Endothelial cell of umbilical vein (primary cell): ENCODE measurements at regions not wholly inside any gene's neighbourhood (a gene's known extent, or its start where the extent isn't known, plus 50 kb on each side); places are given as distances from the start of the nearest gene placed in this dataset.

ENCODE experiments used
- BruUV-seq: library from RNA; stranded (reverse); fragments of 400-500 nt; replicated peaks from 2 replicates; lab custom pipeline; 2021; lab: Mats Ljungman, UMichigan
- CTCF ChIA-PET: fragments of 300-600, 350-600 bp; sonication (Branson Sonifier 250); formaldehyde crosslinking; loops from one replicate; lab custom pipeline; 2021; ENCODE audit warnings: antibody characterized with exemption, inconsistent platforms; lab: Charles Lee
- POLR2A ChIA-PET: fragments of 300-600, 350-600 bp; sonication (Branson Sonifier 250); formaldehyde crosslinking; loops from one replicate; lab custom pipeline; 2021; ENCODE audit warnings: antibody characterized with exemption, inconsistent platforms; lab: Charles Lee
- DNase-seq: peaks from one replicate; pipeline ENCODE4 v3.0.0-alpha.2; 2011; ENCODE audit warnings: low read depth, low spot score
- FAIRE-seq: peaks from 2 replicates; lab custom pipeline; 2011; peaks lifted over from hg19 to GRCh38; lab: Jason Lieb, UNC
- H2AFZ ChIP-seq: 2 replicates; pipeline ENCODE4 v1.6.0; 2012; ENCODE audit warnings: low read depth, low read length, control low read depth, inconsistent platforms
- H3K27ac ChIP-seq: 2 replicates; pipeline ENCODE4 v1.5.1; 2011; ENCODE audit warnings: low read depth, mild to moderate bottlenecking, control low read depth, low read length, moderate library complexity; ENCODE audit not compliant: insufficient read depth
- H3K27me3 ChIP-seq, 2 experiments: 2 replicates each; pipeline versions ENCODE4 v1.6.0 to v1.6.1; 2011; ENCODE audit warnings: low read length in 2 of 2, mixed read lengths in 1 of 2; ENCODE audit not compliant: control insufficient read depth in 2 of 2, insufficient read depth in 2 of 2
- H3K36me3 ChIP-seq, 2 experiments: 2 replicates in 1 of 2; 3 replicates in 1 of 2; pipeline ENCODE4 v1.5.1; 2011; ENCODE audit warnings: low read length in 2 of 2, mild to moderate bottlenecking in 1 of 2, moderate library complexity in 1 of 2; ENCODE audit not compliant: control insufficient read depth in 2 of 2, insufficient read depth in 2 of 2; ENCODE audit errors: extremely low read depth in 1 of 2
- H3K4me1 ChIP-seq: 3 replicates; pipeline ENCODE4 v1.5.1; 2011; ENCODE audit warnings: mild to moderate bottlenecking, low read length; ENCODE audit not compliant: control insufficient read depth, insufficient read depth; ENCODE audit errors: extremely low read depth
- H3K4me2 ChIP-seq: 2 replicates; pipeline ENCODE4 v1.6.1; 2011; ENCODE audit warnings: low read length, control low read depth, mixed read lengths; ENCODE audit not compliant: insufficient read depth
- H3K4me3 ChIP-seq, 3 experiments: fragments of 200-600 bp in 1 of 3; sonication (generic), shearing (Covaris generic) in 1 of 3; replicated peaks in 1 of 3; 2 replicates each; pipeline ENCODE4 v1.5.1; 2011 to 2016; ENCODE audit warnings: control low read depth in 3 of 3, low read length in 3 of 3, mild to moderate bottlenecking in 2 of 3, inconsistent platforms in 1 of 3, low read depth in 1 of 3, moderate library complexity in 1 of 3; ENCODE audit not compliant: insufficient read depth in 1 of 3
- H3K79me2 ChIP-seq: 2 replicates; pipeline ENCODE4 v1.6.0; 2012; ENCODE audit warnings: low read length, inconsistent platforms; ENCODE audit not compliant: control insufficient read depth, insufficient read depth
- H3K9ac ChIP-seq: replicated peaks from 2 replicates; pipeline ENCODE3; 2011; ENCODE audit warnings: low read length, control low read depth; ENCODE audit not compliant: insufficient read depth; ENCODE audit errors: extremely low read depth
- H3K9me1 ChIP-seq: replicated peaks from 3 replicates; pipeline ENCODE4 v1.6.0; 2011; ENCODE audit warnings: mild to moderate bottlenecking, low read length; ENCODE audit not compliant: control insufficient read depth, insufficient read depth; ENCODE audit errors: extremely low read depth
- H3K9me3 ChIP-seq: replicated peaks from 2 replicates; pipeline ENCODE4 v1.5.1; 2012; ENCODE audit warnings: low read length, inconsistent platforms; ENCODE audit not compliant: control insufficient read depth, insufficient read depth
- H4K20me1 ChIP-seq: replicated peaks from 2 replicates; pipeline ENCODE3; 2011; ENCODE audit warnings: mild to moderate bottlenecking, low read length; ENCODE audit not compliant: control insufficient read depth, insufficient read depth; ENCODE audit errors: extremely low read depth
- EZH2 ChIP-seq: IDR thresholded peaks from 2 replicates; pipeline ENCODE4 v1.6.1; 2012; ENCODE audit warnings: borderline replicate concordance, low read depth, mild to moderate bottlenecking, moderate library complexity, low read length, inconsistent platforms; ENCODE audit not compliant: severe bottlenecking
- FOS ChIP-seq: IDR thresholded peaks from 2 replicates; pipeline ENCODE4 v1.6.1; 2011; ENCODE audit warnings: mild to moderate bottlenecking, low read length, moderate library complexity, borderline replicate concordance; ENCODE audit not compliant: insufficient read depth
- GATA2 ChIP-seq: IDR thresholded peaks from 2 replicates; pipeline ENCODE4 v1.7.0; 2011; ENCODE audit warnings: low read depth, mild to moderate bottlenecking, moderate library complexity, mixed read lengths, low read length; ENCODE audit not compliant: insufficient read length, insufficient read depth
- JUN ChIP-seq: IDR thresholded peaks from 2 replicates; pipeline ENCODE4 v1.6.1; 2011; ENCODE audit warnings: borderline replicate concordance, low read depth; ENCODE audit not compliant: insufficient read length, insufficient read depth
- MYC ChIP-seq: IDR thresholded peaks from one replicate; pipeline ENCODE4 v1.6.1; 2011; ENCODE audit warnings: mild to moderate bottlenecking, low read depth, low read length
- POLR2A ChIP-seq: IDR thresholded peaks from 2 replicates; pipeline ENCODE4 v1.6.1; 2012; ENCODE audit warnings: low read depth, mild to moderate bottlenecking, control low read depth, low read length
- POLR2AphosphoS5 ChIP-seq: IDR thresholded peaks from 2 replicates; pipeline ENCODE4 v1.6.1; 2012; ENCODE audit warnings: low read depth, mild to moderate bottlenecking, control low read depth, low read length, moderate library complexity; ENCODE audit not compliant: insufficient read depth
- dilution Hi-C: fragments of 300-500 bp; cut with MboI; formaldehyde crosslinking; loops from one replicate; pipeline ENCODE4 v1.15.0; 2019; ENCODE audit warnings: low sequenced_read_pairs; ENCODE audit not compliant: extremely low pct_ligation_motif_present
- intact Hi-C: fragments of 100-400 bp; cut with micrococcal nuclease; formaldehyde crosslinking; loops from one replicate; pipeline ENCODE4 v1.10.0; 2022
- TF ChIP-seq, protein P1 (sequence below): IDR thresholded peaks from 2 replicates; pipeline ENCODE4 v1.6.1; 2011; ENCODE audit not compliant: insufficient read depth, insufficient read length
- TF ChIP-seq, protein P2 (sequence below), 2 donors: IDR thresholded peaks; 1 replicate in 1 of 2; 2 replicates in 1 of 2; pipeline ENCODE4 v1.5.1; 2011; ENCODE audit warnings: low read length in 2 of 2, mild to moderate bottlenecking in 2 of 2, moderate library complexity in 2 of 2, control low read depth in 1 of 2, inconsistent platforms in 1 of 2, low read depth in 1 of 2; ENCODE audit not compliant: insufficient read depth in 1 of 2; ENCODE audit errors: extremely low read depth in 1 of 2

DNA sequence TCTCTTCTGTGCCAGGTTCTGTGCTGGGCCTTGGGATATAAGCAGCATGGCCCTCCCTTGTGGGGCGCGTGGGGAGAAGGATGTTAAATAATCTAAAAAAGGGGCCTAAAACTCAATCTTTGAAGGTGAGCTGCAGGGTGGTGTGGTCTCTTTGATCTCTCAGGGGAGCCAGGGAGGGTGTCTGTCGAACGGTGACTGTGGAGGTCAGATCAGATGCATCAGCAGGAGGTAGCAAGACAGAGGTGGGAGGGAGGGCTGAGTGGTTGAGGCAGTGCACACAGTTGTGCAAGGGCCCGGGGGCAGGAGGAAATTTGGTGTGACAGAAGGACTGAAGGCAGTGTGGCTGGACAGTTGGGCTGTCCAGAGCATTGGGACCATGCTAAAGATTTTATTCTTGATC, 287.3 kb downstream of the BMP7 start:
- H3K9me1 ChIP-seq = no peaks in the 10 kb centered on the region
- H3K36me3 ChIP-seq = no peaks in the 10 kb centered on the region
- H3K9ac ChIP-seq = no peak overlapping the region
- POLR2A ChIA-PET = no interaction called here
- H3K27me3 ChIP-seq = no peaks in the 10 kb centered on the region
- H4K20me1 ChIP-seq = no peaks in the 10 kb centered on the region
- no peaks in the 10 kb centered on the region for H3K79me2 ChIP-seq
- H3K4me3 ChIP-seq = no peak overlapping the region
- FAIRE-seq (no peak), DNase-seq (no peak)
- dilution Hi-C loops = no loop called here
- no peak overlapping the region for H2AFZ ChIP-seq
- TF ChIP-seq MYC (no peak), POLR2A (no peak), EZH2 (no peak), GATA2 (no peak), POLR2AphosphoS5 (no peak), FOS (no peak), JUN (no peak)
- TF ChIP-seq, protein P1, sequence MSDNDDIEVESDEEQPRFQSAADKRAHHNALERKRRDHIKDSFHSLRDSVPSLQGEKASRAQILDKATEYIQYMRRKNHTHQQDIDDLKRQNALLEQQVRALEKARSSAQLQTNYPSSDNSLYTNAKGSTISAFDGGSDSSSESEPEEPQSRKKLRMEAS = no peak
- TF ChIP-seq, protein P2, sequence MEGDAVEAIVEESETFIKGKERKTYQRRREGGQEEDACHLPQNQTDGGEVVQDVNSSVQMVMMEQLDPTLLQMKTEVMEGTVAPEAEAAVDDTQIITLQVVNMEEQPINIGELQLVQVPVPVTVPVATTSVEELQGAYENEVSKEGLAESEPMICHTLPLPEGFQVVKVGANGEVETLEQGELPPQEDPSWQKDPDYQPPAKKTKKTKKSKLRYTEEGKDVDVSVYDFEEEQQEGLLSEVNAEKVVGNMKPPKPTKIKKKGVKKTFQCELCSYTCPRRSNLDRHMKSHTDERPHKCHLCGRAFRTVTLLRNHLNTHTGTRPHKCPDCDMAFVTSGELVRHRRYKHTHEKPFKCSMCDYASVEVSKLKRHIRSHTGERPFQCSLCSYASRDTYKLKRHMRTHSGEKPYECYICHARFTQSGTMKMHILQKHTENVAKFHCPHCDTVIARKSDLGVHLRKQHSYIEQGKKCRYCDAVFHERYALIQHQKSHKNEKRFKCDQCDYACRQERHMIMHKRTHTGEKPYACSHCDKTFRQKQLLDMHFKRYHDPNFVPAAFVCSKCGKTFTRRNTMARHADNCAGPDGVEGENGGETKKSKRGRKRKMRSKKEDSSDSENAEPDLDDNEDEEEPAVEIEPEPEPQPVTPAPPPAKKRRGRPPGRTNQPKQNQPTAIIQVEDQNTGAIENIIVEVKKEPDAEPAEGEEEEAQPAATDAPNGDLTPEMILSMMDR (IDR thresholded peaks at IDR 0.05; ENCODE audit: extremely low read depth in 1 of 2, insufficient read depth in 1 of 2, low read depth in 1 of 2, low read length in 2 of 2) = no peak
- BruUV-seq = no TSS peak
- no peaks in the 10 kb centered on the region for H3K4me1 ChIP-seq
- no peaks in the 10 kb centered on the region for H3K9me3 ChIP-seq
- intact Hi-C loops = no loop called here
- H3K4me2 ChIP-seq = no peak overlapping the region
- no peak overlapping the region for H3K27ac ChIP-seq
- CTCF ChIA-PET = no interaction called here
